ENCODE measurements at regions not wholly inside any gene's neighbourhood (a gene's known extent, or its start where the extent isn't known, plus 50 kb on each side); places are given as distances from the start of the nearest gene placed in this dataset.
"Not testable (repeated sequence)": the region's sequence is repeated elsewhere in the genome, so short reads cannot be mapped to it uniquely, and the experiment has no call there.

GRCh38 chr21:17386498-17386897 lies 126.3 kb upstream of the CXADR start:
- no peak for DNase-seq

DNA sequence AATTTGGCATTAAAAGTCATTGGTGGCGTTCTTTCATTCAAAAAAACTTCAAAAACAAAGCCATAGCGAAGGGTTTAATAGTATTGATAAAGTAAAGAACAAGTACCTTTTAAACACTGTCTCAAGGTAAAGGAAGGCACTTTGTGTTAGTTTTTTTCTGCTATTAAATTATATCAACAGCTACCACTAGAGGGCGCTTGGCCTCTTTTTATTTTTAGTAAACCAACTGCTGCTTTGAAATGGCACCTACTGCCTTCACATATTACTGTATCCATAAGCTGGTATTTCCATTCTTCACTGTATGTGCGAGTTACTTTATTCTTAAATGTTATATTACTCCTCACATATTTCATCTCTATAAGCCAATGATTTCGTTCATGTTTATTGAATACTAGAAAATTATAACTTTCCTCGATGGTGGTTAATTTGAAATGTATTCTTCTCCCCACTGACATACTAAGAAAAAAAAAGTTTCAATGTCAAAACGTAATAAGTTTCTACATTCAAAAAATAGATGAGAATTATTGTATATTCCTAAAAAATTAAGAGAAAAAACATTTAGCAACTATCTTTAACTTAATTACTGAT lies 125.7 kb upstream of the CXADR start:
- peak; percentile 93 for DNase-seq

DNA sequence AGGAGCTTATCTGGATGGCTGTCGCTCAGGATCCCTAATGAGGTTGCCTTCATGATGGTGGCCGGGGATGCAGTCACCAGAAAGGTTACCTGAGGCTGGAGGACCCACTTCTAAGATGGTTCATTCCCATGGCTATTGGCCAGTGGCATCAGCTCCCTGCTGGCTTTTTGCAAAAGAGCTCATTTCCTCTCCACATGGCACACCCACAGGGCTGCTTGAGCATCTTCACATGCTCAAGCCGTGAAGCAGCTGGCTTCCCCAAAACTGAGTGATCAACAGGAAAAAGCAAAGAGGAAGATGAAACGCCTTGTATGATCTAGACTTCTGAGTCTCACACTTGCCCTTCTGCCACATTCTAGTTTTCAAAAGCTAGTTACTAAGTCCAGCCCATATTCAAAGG lies 124.6 kb upstream of the CXADR start:
- DNase-seq = no peak

GRCh38 chr21:17389311-17389710 lies 123.5 kb upstream of the CXADR start:
- no peak for DNase-seq

DNA sequence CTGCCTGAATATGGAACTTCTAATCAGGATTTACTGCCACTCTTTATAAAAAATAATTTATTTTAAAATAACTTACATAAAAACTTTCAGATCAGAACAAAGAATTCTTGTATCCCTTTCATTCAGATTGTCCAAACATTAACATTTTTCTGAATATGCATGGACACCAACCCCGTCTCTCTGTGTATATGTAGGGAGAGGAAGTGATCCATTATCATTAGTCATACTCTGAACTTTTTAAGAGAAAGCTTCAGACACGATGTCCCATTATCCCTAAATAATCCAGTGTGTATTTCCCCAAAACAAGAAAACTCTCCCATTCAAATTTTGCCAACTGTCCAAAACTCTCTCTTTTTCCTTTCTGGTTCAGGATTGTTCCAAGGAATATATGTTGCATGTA lies 122.3 kb upstream of the CXADR start:
- DNase-seq = no peak

DNA sequence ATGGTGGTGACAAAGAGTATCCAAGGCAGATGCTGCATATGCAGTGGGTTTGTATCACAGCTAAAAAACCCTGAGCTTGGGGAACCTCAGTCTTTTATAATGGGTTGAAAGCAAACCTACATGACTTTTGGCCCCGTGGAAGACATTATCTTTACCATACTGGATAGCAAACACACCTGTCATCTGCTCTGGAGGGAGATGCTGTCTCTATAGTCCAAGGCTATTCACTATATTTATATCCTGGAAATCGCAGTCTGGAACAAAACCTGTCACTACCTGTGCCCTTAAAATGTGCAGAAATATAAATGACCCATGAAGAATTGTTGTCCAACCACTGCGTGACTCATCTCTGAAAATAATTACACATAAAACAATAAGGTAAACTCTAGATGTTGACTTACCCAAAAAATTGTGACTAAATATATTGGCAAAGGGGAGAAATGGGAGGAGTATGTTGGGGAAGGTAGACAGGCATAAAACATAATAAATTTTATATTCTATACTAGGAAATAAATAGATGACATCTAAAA lies 121.0 kb upstream of the CXADR start:
- no peak for DNase-seq

- peak; percentile 30 for DNase-seq
These were observed 119.4 kb upstream of the CXADR start for GRCh38 chr21:17393413-17393812.

DNA sequence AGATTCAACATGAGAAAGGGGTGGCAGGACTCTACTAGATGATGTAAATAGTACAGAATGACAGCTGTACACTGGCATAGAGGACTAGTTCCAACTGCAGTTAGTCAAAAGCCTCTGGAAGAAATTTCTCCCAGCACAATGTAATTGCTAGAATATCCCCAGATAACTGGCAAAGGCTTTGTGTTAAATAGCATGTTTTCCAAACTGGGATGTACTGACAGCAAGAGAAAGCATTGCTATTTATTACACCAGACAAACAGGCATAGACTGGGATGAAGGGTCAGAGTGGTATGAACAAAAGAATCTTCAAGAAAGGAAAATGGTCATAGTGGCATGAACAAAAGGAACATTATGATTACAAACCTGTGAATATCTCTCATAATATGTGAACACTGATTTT lies 115.9 kb upstream of the CXADR start:
- no peak for DNase-seq

GRCh38 chr21:17397703-17398102 lies 115.1 kb upstream of the CXADR start:
- no peak for DNase-seq

GRCh38 chr21:17398954-17399353 lies 113.9 kb upstream of the CXADR start:
- not testable (repeated sequence) for DNase-seq

- DNase-seq = no peak
These were observed 109.9 kb upstream of the CXADR start for GRCh38 chr21:17402937-17403336.

DNA sequence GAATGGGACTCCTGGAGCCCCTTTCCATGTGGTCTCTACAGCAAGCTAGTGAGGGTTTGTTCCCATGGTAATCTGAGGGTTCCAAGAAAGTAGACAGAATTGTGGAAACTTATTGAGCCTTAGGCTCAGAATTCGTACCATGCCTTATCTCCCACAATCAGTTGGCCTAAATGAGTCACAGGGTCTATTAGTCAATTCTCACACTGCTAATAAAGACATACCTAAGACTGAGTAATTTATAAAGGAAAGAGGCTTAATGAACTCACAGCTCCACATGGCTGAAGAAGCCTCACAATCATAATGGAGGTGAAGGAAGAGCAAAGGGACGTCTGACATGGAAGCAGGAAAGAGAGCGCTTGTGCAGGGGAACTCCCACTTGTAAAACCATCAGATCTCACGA lies 106.6 kb upstream of the CXADR start:
- no peak for DNase-seq

DNA sequence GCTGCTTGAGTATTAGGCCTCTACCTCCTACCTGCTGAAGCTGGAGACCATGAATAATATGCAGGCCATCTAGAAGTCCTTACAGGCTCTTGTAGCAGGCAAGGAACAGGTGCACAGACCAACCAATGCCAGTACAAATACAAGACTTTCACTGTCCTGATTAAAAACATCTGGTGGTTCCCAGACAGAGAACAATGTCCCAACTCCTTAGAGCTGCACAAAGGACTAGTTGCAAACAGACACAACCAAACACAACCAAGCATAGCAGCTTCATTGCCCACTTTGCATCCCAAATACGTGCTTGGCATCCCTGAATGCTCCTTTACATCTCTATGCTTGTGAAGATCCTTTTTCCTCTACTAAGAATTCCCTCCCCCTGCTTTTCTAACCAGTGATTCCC lies 98.1 kb upstream of the CXADR start:
- no peak for DNase-seq

- DNase-seq = no peak
These were observed 96.7 kb upstream of the CXADR start for GRCh38 chr21:17416139-17416538.

GRCh38 chr21:17422931-17423330 lies 89.9 kb upstream of the CXADR start:
- no peak for DNase-seq

- DNase-seq = no peak
These were observed 85.7 kb upstream of the CXADR start for GRCh38 chr21:17427157-17427556.

GRCh38 chr21:17427831-17428483 lies 84.9 kb upstream of the CXADR start:
- no peak for DNase-seq

DNA sequence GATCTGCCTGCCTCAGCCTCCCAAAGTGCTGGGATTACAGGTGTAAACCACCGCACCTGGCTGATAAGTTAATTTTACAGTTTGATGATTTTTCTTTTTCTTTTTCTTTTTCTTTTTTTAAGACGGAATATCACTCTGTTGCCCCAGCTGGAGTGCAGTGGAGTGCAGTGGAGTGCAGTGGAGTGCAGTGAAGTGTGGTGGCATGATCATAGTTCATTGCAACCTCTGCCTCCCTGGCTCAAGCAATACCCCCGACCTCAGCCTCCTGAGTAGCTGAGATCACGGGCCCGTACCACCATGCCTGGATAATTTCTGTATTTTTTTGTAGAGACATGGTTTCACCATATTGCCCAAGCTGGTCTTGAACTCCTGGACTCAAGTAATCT lies 84.4 kb upstream of the CXADR start:
- DNase-seq = no peak

GRCh38 chr21:17428980-17429379 lies 83.9 kb upstream of the CXADR start:
- no peak for DNase-seq

DNA sequence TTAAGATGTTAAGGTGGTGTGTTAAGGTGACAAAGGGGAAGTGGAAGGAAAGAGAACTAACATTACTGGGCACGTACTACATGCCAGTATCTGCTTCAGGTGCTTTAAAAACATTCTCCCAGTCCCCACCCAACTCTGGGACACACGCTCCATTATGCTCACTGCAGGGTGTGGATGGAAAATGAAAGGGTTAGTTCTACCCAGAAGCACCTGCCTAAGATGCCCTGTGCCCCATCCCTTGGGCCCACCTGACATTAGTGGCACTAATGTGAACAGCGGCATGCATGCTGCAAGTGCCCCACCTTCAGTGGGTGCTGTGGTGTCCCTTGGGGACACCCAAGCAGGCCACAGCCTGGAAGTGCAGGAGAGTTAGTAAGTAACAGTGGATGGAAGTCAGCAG lies 82.9 kb upstream of the CXADR start:
- DNase-seq = no peak

GRCh38 chr21:17432732-17433057 lies 80.1 kb upstream of the CXADR start:
- DNase-seq = no peak

DNA sequence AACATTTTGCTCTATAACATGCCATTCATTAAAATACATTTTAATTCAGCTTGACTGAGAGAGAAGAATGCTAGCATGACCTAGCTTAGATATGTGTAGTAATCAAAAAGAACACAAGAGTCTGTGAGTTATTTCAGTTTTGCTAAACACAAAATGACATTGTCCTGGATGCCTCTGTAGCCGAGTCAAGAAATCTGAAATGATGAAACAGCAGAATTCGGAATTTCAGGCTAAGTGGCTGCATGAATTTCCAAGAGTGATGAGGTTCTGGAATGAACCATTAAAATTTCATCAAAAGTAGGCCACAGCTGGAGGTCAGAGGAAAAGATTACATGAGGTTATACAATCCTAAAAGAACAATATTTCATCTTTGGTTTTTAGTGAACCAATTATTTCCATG lies 79.1 kb upstream of the CXADR start:
- peak; percentile 30 for DNase-seq

- no peak for DNase-seq
These were observed 77.0 kb upstream of the CXADR start for GRCh38 chr21:17435565-17436543.

- peak; percentile 38 for DNase-seq
These were observed 76.2 kb upstream of the CXADR start for GRCh38 chr21:17436626-17437111.

Data from eye (tissue), 1 donor.